ENCODE measurements at regions not wholly inside any gene's neighbourhood (a gene's known extent, or its start where the extent isn't known, plus 50 kb on each side); places are given as distances from the start of the nearest gene placed in this dataset.

DNA sequence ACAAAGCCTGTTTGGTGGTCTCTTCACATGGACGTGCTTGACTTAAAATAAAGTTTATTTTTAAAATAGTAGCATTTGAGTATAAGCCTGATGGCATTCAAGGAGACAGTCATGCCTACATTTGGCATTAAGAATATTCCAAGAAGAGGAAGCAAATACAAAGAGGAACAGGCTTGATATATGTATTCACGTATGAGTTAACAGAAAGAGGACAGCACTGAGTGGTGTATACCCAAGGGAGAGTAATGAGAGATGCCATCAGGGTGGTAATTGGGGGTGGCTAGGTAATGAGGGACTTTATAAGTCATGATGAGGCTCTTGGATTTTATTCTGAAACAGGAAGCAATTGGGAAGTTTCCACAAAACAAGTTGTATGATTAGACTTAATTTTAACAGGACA is 363.3 kb downstream of the SEMA3D start:
- H3K4me3 ChIP-seq (ENCODE audit: low read depth, low read length) = no peak overlapping the region
- no peaks in the 10 kb centered on the region for H3K27me3 ChIP-seq (ENCODE audit: control insufficient read depth, insufficient read depth, low read length)
- TF ChIP-seq, protein P1, sequence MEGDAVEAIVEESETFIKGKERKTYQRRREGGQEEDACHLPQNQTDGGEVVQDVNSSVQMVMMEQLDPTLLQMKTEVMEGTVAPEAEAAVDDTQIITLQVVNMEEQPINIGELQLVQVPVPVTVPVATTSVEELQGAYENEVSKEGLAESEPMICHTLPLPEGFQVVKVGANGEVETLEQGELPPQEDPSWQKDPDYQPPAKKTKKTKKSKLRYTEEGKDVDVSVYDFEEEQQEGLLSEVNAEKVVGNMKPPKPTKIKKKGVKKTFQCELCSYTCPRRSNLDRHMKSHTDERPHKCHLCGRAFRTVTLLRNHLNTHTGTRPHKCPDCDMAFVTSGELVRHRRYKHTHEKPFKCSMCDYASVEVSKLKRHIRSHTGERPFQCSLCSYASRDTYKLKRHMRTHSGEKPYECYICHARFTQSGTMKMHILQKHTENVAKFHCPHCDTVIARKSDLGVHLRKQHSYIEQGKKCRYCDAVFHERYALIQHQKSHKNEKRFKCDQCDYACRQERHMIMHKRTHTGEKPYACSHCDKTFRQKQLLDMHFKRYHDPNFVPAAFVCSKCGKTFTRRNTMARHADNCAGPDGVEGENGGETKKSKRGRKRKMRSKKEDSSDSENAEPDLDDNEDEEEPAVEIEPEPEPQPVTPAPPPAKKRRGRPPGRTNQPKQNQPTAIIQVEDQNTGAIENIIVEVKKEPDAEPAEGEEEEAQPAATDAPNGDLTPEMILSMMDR (IDR thresholded peaks at IDR 0.05; ENCODE audit: insufficient read depth, low read length, severe bottlenecking) = no peak
- DNase-seq (ENCODE audit: low read depth) (no peak), FAIRE-seq (no peak)
- no peaks in the 10 kb centered on the region for H3K36me3 ChIP-seq (ENCODE audit: control insufficient read depth, insufficient read depth, low read length)

DNA sequence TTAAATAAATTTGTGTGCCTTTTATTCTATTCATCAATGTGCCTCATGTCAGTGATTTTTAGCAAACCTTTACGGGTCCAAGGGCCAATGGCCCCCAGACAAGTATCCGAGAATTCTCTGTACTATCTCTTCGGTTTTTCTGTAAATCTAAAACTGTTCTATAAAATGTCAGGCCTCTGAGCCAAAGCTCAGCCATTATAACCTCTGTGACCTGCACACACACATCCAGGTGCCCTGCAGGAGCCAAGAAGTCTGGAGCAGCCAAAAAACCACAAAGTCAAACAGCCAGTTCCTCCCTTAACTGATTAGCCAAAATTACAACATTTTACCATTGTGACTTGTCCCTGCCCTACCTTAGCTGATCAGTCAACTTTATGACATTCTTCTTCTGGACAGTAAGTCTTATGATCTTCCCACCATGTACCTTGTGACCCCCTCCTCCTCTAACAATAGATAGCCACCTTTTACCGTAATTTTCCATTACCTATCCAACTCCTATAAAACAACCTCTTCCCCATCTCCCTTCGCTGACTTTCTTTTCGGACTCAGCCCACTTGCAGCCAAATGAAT is 363.8 kb downstream of the SEMA3D start:
- TF ChIP-seq, protein P1 (IDR thresholded peaks at IDR 0.05; ENCODE audit: insufficient read depth, low read length, severe bottlenecking) = no peak
- Histone ChIP-seq H3K36me3 (ENCODE audit: control insufficient read depth, insufficient read depth, low read length) (no peaks in the 10 kb centered on the region), H3K4me3 (ENCODE audit: low read depth, low read length) (no peak overlapping the region), H3K27me3 (ENCODE audit: control insufficient read depth, insufficient read depth, low read length) (no peaks in the 10 kb centered on the region)
- FAIRE-seq (no peak), DNase-seq (ENCODE audit: low read depth) (no peak)

DNA sequence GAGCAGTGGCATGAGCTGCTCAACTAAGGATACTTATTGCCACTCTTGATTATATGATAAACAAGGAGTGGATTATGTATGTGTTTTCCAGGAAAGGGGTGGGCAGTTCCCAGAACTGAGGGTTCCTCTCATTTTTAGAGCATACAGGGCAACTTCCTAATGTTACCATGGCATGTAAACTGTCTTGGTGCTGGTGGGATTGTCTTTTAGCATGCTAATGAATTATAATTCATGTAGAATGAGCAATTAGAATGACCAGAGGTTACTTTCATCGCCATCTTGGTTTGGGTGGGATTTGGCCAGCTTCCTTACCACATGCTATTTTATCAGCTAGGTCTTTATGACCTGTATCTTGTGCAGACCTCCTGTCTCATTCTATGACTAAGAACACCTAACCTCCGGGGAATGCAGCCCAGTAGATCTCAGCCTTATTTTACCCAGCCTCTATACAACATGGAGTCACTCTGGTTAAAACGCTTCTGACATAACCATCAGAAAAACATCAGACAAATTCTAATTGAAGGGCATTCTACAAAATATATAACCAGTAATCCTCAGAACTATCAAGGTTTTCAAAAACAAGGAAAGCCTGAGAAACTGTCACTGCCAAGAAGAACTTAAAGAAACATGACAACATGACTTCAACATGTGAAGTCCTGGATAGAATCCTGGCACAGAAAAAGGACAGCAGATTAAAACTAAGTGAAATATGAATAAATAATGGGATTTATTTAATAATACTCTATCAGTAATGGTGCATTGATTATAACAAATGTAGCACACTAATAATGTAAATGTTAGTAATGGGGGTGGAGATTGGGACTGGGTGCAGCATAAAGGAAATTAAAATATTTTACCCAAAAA is 365.0 kb downstream of the SEMA3D start:
- DNase-seq (ENCODE audit: low read depth) (no peak), FAIRE-seq (no peak)
- no peaks in the 10 kb centered on the region for H3K36me3 ChIP-seq (ENCODE audit: control insufficient read depth, insufficient read depth, low read length)
- TF ChIP-seq, protein P1 (IDR thresholded peaks at IDR 0.05; ENCODE audit: insufficient read depth, low read length, severe bottlenecking) = no peak
- no peaks in the 10 kb centered on the region for H3K27me3 ChIP-seq (ENCODE audit: control insufficient read depth, insufficient read depth, low read length)
- no peak overlapping the region for H3K4me3 ChIP-seq (ENCODE audit: low read depth, low read length)

DNA sequence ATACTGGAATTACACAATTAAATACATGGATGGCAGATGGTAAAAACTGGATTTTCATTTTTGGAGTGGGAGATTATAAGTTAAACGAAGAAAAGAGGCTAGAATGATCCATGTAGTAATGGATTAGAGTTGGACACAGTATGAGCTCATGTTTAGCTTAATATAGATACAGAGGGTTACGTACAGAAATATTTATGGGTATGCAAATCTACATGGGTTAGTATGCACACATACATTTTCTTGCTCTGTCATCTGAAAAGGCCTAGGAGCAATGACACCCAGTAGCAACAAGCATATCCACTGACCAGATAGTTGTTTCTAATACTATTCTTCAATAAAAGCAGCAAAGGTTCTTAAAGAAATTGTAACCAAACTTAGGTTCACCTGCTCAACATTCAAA is 366.4 kb downstream of the SEMA3D start:
- Histone ChIP-seq H3K36me3 (ENCODE audit: control insufficient read depth, insufficient read depth, low read length) (no peaks in the 10 kb centered on the region), H3K27me3 (ENCODE audit: control insufficient read depth, insufficient read depth, low read length) (no peaks in the 10 kb centered on the region), H3K4me3 (ENCODE audit: low read depth, low read length) (no peak overlapping the region)
- TF ChIP-seq, protein P1 (IDR thresholded peaks at IDR 0.05; ENCODE audit: insufficient read depth, low read length, severe bottlenecking) = no peak
- DNase-seq (ENCODE audit: low read depth) (no peak), FAIRE-seq (no peak)

DNA sequence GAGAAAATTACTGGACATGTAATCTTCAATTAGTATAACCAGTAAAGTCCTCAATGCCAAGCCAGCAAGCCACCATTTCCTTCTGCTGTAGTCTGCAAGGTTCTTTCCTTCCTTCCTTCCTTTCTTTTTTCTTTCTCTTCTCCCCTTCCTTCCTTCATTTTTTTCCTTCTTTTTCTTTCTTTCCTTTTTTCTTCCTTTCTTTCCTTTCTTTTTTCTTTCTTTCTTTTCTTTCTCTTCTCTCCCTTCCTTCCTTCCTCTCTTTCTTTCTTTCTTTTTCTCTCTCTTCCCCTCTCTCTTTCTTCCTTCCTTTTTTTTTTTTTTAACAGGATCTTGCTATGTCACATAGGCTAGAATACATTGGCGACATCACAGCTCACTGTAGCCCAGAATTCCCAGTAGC is 369.8 kb downstream of the SEMA3D start:
- TF ChIP-seq, protein P1 (IDR thresholded peaks at IDR 0.05; ENCODE audit: insufficient read depth, low read length, severe bottlenecking) = no peak
- H3K36me3 ChIP-seq (ENCODE audit: control insufficient read depth, insufficient read depth, low read length) = no peaks in the 10 kb centered on the region
- no peak overlapping the region for H3K4me3 ChIP-seq (ENCODE audit: low read depth, low read length)
- no peaks in the 10 kb centered on the region for H3K27me3 ChIP-seq (ENCODE audit: control insufficient read depth, insufficient read depth, low read length)
- FAIRE-seq (no peak), DNase-seq (ENCODE audit: low read depth) (no peak)

Measured in bronchial epithelial cell (primary cell).